ENCODE measurements at regions not wholly inside any gene's neighbourhood (a gene's known extent, or its start where the extent isn't known, plus 50 kb on each side); places are given as distances from the start of the nearest gene placed in this dataset.

DNA sequence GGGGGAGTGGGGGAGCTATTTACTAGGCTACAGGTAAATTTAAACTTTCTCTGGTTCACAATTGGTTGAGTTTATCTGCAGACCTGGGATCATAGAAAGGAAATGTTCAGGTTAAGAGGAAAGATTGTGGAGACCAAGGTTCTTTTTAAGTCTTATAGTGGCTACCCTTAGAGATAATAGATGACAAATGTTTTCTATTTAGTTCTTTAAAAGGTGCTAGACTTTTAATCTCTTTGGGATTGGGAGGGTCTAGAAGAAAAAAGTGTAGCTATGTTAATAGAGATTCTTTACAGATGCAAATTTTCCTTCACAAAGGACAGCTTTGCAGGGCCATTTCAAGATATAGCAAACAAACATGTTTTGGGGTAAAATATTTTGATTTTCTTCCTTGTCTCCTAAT lies 76.0 kb downstream of the TEX13C start:
- DNase-seq (ENCODE audit: low read depth) = no peak
- H3K4me3 ChIP-seq (ENCODE audit: low read depth, low read length) = no peak overlapping the region
- TF ChIP-seq, protein P1, sequence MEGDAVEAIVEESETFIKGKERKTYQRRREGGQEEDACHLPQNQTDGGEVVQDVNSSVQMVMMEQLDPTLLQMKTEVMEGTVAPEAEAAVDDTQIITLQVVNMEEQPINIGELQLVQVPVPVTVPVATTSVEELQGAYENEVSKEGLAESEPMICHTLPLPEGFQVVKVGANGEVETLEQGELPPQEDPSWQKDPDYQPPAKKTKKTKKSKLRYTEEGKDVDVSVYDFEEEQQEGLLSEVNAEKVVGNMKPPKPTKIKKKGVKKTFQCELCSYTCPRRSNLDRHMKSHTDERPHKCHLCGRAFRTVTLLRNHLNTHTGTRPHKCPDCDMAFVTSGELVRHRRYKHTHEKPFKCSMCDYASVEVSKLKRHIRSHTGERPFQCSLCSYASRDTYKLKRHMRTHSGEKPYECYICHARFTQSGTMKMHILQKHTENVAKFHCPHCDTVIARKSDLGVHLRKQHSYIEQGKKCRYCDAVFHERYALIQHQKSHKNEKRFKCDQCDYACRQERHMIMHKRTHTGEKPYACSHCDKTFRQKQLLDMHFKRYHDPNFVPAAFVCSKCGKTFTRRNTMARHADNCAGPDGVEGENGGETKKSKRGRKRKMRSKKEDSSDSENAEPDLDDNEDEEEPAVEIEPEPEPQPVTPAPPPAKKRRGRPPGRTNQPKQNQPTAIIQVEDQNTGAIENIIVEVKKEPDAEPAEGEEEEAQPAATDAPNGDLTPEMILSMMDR (conservative IDR thresholded peaks at IDR 0.05; ENCODE audit: low read depth, low read length) = no peak

DNA sequence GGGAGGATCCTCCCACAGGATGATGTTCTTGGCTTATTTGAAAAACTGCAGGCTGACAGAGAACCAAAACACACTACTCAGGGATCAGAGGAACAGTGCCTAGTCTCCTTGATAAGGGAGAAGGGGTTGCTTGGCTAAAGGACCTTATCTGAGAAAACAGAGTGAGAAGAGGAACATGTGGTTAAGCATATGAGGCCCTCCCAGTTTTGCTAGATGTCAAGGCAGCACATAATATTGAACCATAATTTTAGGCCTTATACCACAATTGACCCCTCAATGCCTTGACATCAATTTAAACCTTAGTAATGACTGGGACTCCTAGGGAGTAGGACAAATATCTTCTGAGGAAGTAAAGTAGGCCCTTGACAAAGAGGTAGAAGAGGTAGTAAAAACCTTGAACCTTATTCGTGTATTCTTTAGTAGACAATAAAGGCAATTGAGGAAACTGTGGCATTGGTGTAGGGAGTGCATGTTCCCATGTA lies 79.3 kb downstream of the TEX13C start:
- H3K4me3 ChIP-seq (ENCODE audit: low read depth, low read length) = no peak overlapping the region
- no peak for DNase-seq (ENCODE audit: low read depth)
- TF ChIP-seq, protein P1 (conservative IDR thresholded peaks at IDR 0.05; ENCODE audit: low read depth, low read length) = no peak

DNA sequence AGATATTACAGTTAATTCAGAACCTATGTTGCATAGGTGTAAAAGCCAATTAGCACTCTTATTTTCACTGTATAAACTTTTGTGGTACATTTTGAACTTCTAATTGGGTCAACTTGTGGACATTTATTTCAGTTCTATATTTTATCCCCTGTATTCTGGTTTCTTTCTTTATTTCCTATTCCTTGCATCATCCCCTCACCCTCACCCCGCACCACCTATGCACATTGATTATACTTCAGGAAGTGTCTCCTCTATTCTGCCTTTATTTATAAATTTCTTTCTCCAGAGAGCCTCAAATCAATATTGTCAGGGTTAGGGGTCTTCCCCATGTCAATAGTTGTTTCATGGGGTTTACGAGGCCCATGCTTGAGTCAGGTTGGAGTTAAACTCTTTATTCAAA lies 83.1 kb downstream of the TEX13C start:
- DNase-seq (ENCODE audit: low read depth) = no peak
- H3K4me3 ChIP-seq (ENCODE audit: low read depth, low read length) = no peak overlapping the region
- TF ChIP-seq, protein P1 (conservative IDR thresholded peaks at IDR 0.05; ENCODE audit: low read depth, low read length) = no peak

DNA sequence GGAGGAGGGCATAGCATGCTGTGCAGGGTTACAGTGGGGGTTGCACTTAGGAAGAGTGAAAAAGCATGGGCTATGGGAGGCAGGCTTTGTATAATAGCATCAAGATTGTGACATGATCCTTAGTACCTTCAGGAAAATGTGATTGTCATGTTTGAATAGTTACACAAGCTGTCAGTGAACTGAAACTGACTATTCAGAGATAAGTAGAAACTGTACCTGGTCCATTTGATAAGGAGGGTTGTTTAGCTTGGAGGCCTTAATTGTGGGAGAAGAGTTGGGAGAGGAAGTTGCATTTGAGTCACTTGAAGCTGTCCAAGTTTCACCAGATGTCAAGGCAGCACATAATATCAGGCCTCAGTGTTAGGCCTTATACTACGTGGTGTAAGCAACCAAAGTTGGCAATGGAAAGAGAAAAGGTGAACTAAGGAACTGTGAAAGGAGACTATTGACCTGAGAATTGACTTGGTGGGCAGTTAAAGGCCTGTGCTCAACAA lies 85.0 kb downstream of the TEX13C start:
- H3K4me3 ChIP-seq (ENCODE audit: low read depth, low read length) = no peak overlapping the region
- DNase-seq (ENCODE audit: low read depth) = no peak
- TF ChIP-seq, protein P1 (conservative IDR thresholded peaks at IDR 0.05; ENCODE audit: low read depth, low read length) = no peak

DNA sequence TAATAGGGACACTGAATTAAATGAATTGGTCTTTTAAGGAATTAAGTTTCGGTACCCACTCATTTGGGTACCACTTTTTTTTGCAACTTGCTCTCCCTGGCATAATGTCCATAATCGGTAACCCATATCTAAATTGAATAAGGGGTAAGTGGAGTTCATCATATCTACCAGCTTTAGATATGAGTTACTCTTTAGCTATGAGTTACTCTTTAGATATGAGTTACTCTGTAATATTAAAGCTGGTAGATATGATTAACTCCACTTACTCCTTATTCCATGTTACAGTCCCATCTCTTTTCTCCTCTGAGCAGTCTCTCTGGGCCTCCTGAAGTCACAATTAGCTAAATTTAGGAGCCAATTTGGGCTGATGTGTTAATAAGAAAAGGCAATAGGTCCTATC lies 85.7 kb downstream of the TEX13C start:
- TF ChIP-seq, protein P1 (conservative IDR thresholded peaks at IDR 0.05; ENCODE audit: low read depth, low read length) = no peak
- no peak for DNase-seq (ENCODE audit: low read depth)
- no peak overlapping the region for H3K4me3 ChIP-seq (ENCODE audit: low read depth, low read length)

DNA sequence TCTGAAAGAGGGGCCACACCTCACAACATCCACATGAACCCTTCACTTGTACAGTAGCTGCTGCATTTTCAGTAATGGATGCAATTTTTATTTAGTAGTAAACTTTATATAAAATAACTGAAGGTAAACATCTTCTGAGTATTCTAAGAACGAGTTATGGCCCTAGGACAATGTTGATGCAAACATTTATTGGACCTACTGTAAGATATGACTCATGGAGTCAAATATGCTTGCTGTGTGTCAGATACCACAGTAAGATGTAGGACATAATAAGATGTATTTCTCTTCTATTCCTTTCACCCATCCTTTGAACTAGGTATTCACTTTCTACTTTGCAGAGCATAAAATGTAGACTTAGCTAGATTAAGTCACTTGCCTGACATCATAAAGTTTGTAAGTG lies 87.6 kb downstream of the TEX13C start:
- no peak for DNase-seq (ENCODE audit: low read depth)
- H3K4me3 ChIP-seq (ENCODE audit: low read depth, low read length) = no peak overlapping the region
- TF ChIP-seq, protein P1 (conservative IDR thresholded peaks at IDR 0.05; ENCODE audit: low read depth, low read length) = no peak

DNA sequence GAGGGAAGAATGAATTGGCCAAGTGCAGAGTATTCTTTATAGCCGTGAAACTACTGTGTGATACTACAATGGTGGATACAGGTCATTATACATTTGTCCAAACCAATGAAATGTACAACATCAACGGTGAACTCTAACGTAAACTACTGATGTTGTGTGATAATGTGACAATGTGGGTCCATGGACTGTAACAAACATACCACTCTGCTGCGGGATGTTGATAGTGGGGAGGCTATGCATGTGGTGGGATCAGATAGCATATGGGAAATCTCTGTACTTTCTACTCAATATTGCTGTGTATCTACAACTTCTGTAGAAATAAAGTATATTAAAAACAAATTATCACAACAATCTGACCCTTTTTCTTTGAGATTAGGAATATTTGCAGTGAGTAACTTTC lies 101.1 kb downstream of the TEX13C start:
- TF ChIP-seq, protein P1 (conservative IDR thresholded peaks at IDR 0.05; ENCODE audit: low read depth, low read length) = no peak
- no peak for DNase-seq (ENCODE audit: low read depth)
- H3K4me3 ChIP-seq (ENCODE audit: low read depth, low read length) = no peak overlapping the region
